ENCODE measurements at regions not wholly inside any gene's neighbourhood (a gene's known extent, or its start where the extent isn't known, plus 50 kb on each side); places are given as distances from the start of the nearest gene placed in this dataset.

- no peak for TF ChIP-seq CTCF (IDR thresholded peaks at IDR 0.05)
- no peak for TF ChIP-seq POLR2A (IDR thresholded peaks at IDR 0.05)
Measured at GRCh38 chr16:16578701-16579100, 199.8 kb downstream of the NPIPA7 start.

Measured in body of pancreas (tissue), 4 donors.